HG03558 (cell line): ENCODE measurements at regions not wholly inside any gene's neighbourhood (a gene's known extent, or its start where the extent isn't known, plus 50 kb on each side); places are given as distances from the start of the nearest gene placed in this dataset.
"Not testable (repeated sequence)": the region's sequence is repeated elsewhere in the genome, so short reads cannot be mapped to it uniquely, and the experiment has no call there.

Source experiments
- ATAC-seq: cut with Tn5 transposase; IDR thresholded peaks from one replicate; pipeline ENCODE4 v1.9.1; 2021; ENCODE audit warnings: moderate number of reproducible peaks; ENCODE audit not compliant: unreplicated experiment; ENCODE audit errors: extremely low read depth

- no peak for ATAC-seq
Measured at GRCh38 chr12:91897025-91897515, 248.6 kb downstream of the BTG1 start.

GRCh38 chr12:91896286-91897024, 249.2 kb downstream of the BTG1 start:
- no peak for ATAC-seq

- no peak for ATAC-seq
Measured at GRCh38 chr12:91894911-91895310, 250.7 kb downstream of the BTG1 start.

GRCh38 chr12:91893476-91893875, 252.2 kb downstream of the BTG1 start:
- no peak for ATAC-seq

GRCh38 chr12:91892081-91892855, 253.4 kb downstream of the BTG1 start:
- no peak for ATAC-seq

GRCh38 chr12:91890742-91891141, 254.9 kb downstream of the BTG1 start:
- no peak for ATAC-seq

- no peak for ATAC-seq
Measured at GRCh38 chr12:91889910-91890309, 255.7 kb downstream of the BTG1 start.

GRCh38 chr12:91889059-91889458, 256.6 kb downstream of the BTG1 start:
- no peak for ATAC-seq

- ATAC-seq = no peak
Measured at GRCh38 chr12:91887957-91888356, 257.7 kb downstream of the BTG1 start.

GRCh38 chr12:91885851-91886731, 259.6 kb downstream of the BTG1 start:
- no peak for ATAC-seq

- no peak for ATAC-seq
Measured at GRCh38 chr12:91884230-91884629, 261.4 kb downstream of the BTG1 start.

GRCh38 chr12:91883811-91884210, 261.8 kb downstream of the BTG1 start:
- ATAC-seq = no peak

- no peak for ATAC-seq
Measured at GRCh38 chr12:91882910-91883309, 262.7 kb downstream of the BTG1 start.

GRCh38 chr12:91880528-91880927, 265.1 kb downstream of the BTG1 start:
- no peak for ATAC-seq

GRCh38 chr12:91877456-91878235, 268.0 kb downstream of the BTG1 start:
- ATAC-seq = no peak

GRCh38 chr12:91877022-91877421, 268.6 kb downstream of the BTG1 start:
- ATAC-seq = no peak

GRCh38 chr12:91875671-91876070, 270.0 kb downstream of the BTG1 start:
- ATAC-seq = not testable (repeated sequence)

GRCh38 chr12:91874086-91874865, 271.4 kb downstream of the BTG1 start:
- ATAC-seq = no peak

- ATAC-seq = no peak
Measured at GRCh38 chr12:91871751-91872150, 273.9 kb downstream of the BTG1 start.
